ENCODE measurements at regions not wholly inside any gene's neighbourhood (a gene's known extent, or its start where the extent isn't known, plus 50 kb on each side); places are given as distances from the start of the nearest gene placed in this dataset.

- DNase-seq (ENCODE audit: extremely low read depth in 1 of 4, low spot score in 3 of 4) (no peak), FAIRE-seq (no peak), ATAC-seq (no peak)
- Histone ChIP-seq H3K4me2 (ENCODE audit: insufficient read depth, low read length) (no peak overlapping the region), H3K79me2 (ENCODE audit: control insufficient read depth, insufficient read depth, low read length) (no peaks in the 10 kb centered on the region), H3K9ac (ENCODE audit: insufficient read depth in 1 of 2, low read depth in 2 of 2, low read length in 2 of 2) (no peak overlapping the region), H3K27me3 (ENCODE audit: control insufficient read depth in 2 of 2, insufficient read depth in 2 of 2, low read length in 2 of 2) (no peaks in the 10 kb centered on the region), H3K4me1 (replicated peaks in 1 of 2; ENCODE audit: control insufficient read depth in 2 of 2, insufficient read depth in 2 of 2, low read length in 2 of 2) (no peaks in the 10 kb centered on the region), H2AFZ (ENCODE audit: low read depth, low read length) (no peak overlapping the region), H3K9me1 (ENCODE audit: control insufficient read depth, insufficient read depth, low read length) (no peaks in the 10 kb centered on the region), H4K20me1 (replicated peaks; ENCODE audit: control insufficient read depth, insufficient read depth, low read length) (no peaks in the 10 kb centered on the region), H3K36me3 (ENCODE audit: control insufficient read depth, insufficient read depth, low read length) (no peaks in the 10 kb centered on the region), H3K9me3 (replicated peaks; ENCODE audit: control insufficient read depth, insufficient read depth, low read depth, low read length) (no peaks in the 10 kb centered on the region), H3K27ac (ENCODE audit: extremely low read depth, low read depth, low read length) (no peak overlapping the region), H3K4me3 (no peak overlapping the region)
- ChIA-PET CTCF (ENCODE audit: low intra/inter-chr PET ratio) (no interaction called here), POLR2A (no interaction called here)
- WGBS (ENCODE audit: insufficient coverage, low coverage, missing lambda C conversion rate): 5% methylated on average over 2 of the region's 2 CpGs
- intact Hi-C loops (cut with micrococcal nuclease): no loop called here
- no peak for TF ChIP-seq CBX1 (IDR thresholded peaks at IDR 0.05; ENCODE audit: low read depth)
- no peak for TF ChIP-seq CEBPG (CRISPR knock-in tag; IDR thresholded peaks at IDR 0.05)
- TF ChIP-seq CEBPG (tag; conservative IDR thresholded peaks at IDR 0.05 in 1 of 2, IDR thresholded peaks at IDR 0.05 in 1 of 2): no peak
- in situ Hi-C loops (cut with MboI): no loop called here
- BruUV-seq (replicated peaks): no TSS peak
Measured at GRCh38 chr1:193626695-193627094, 440.3 kb upstream of the B3GALT2 start.

- ATAC-seq: no peak
- H3K27me3 ChIP-seq (ENCODE audit: control insufficient read depth in 2 of 2, insufficient read depth in 2 of 2, low read length in 2 of 2): no peaks in the 10 kb centered on the region
- H3K4me3 ChIP-seq: no peak overlapping the region
- H3K27ac ChIP-seq (ENCODE audit: extremely low read depth, low read depth, low read length): no peak overlapping the region
- no peak overlapping the region for H2AFZ ChIP-seq (ENCODE audit: low read depth, low read length)
- no peak for FAIRE-seq
- CTCF ChIA-PET (ENCODE audit: low intra/inter-chr PET ratio): no interaction called here
- no peak overlapping the region for H3K9ac ChIP-seq (ENCODE audit: insufficient read depth in 1 of 2, low read depth in 2 of 2, low read length in 2 of 2)
- POLR2A ChIA-PET: no interaction called here
- no peak for TF ChIP-seq KLF6 (CRISPR knock-in tag; IDR thresholded peaks at IDR 0.05; ENCODE audit: borderline replicate concordance)
- TF ChIP-seq ZNF347 (CRISPR knock-in tag; IDR thresholded peaks at IDR 0.05; ENCODE audit: low read depth): no peak
- TF ChIP-seq BRD4 (IDR thresholded peaks at IDR 0.05): no peak
- no peak for TF ChIP-seq ZNF253 (CRISPR knock-in tag; conservative IDR thresholded peaks at IDR 0.05)
- no peak for TF ChIP-seq CHD1 (IDR thresholded peaks at IDR 0.05; ENCODE audit: low read length)
- no peak for TF ChIP-seq SRSF7 (optimal IDR thresholded peaks at IDR 0.05; ENCODE audit: low read depth, low read length)
- TF ChIP-seq IRF2 (CRISPR knock-in tag; IDR thresholded peaks at IDR 0.05): no peak
- no peak for TF ChIP-seq PTTG1 (tag; IDR thresholded peaks at IDR 0.05; ENCODE audit: low read depth)
- no peak for TF ChIP-seq SMARCA5 (IDR thresholded peaks at IDR 0.05)
- no peak for TF ChIP-seq HSF4 (CRISPR knock-in tag; IDR thresholded peaks at IDR 0.05; ENCODE audit: borderline replicate concordance)
- no peak for TF ChIP-seq PCBP2 (IDR thresholded peaks at IDR 0.05; ENCODE audit: low read depth, low read length, poor library complexity, severe bottlenecking)
- TF ChIP-seq MED1 (CRISPR knock-in tag; IDR thresholded peaks at IDR 0.05; ENCODE audit: borderline replicate concordance): no peak
- TF ChIP-seq PHF21A (IDR thresholded peaks at IDR 0.05; ENCODE audit: borderline replicate concordance, low read depth): no peak
- TF ChIP-seq ZNF324 (CRISPR knock-in tag; IDR thresholded peaks at IDR 0.05): no peak
- no peak for TF ChIP-seq RCOR1 (IDR thresholded peaks at IDR 0.05; ENCODE audit: borderline replicate concordance in 1 of 2, low read depth in 2 of 2, low read length in 2 of 2)
- H3K4me2 ChIP-seq (ENCODE audit: insufficient read depth, low read length): no peak overlapping the region
- 0% methylated on average over 4 of the region's 4 CpGs for WGBS (ENCODE audit: insufficient coverage, low coverage, missing lambda C conversion rate)
- BruUV-seq (replicated peaks): no TSS peak
- H3K9me1 ChIP-seq (ENCODE audit: control insufficient read depth, insufficient read depth, low read length): no peaks in the 10 kb centered on the region
- DNase-seq (ENCODE audit: extremely low read depth in 1 of 4, low spot score in 3 of 4): no peak
- no peaks in the 10 kb centered on the region for H3K4me1 ChIP-seq (replicated peaks in 1 of 2; ENCODE audit: control insufficient read depth in 2 of 2, insufficient read depth in 2 of 2, low read length in 2 of 2)
- no peaks in the 10 kb centered on the region; the same call in 1 of the 2 replicates for H3K9me3 ChIP-seq (replicated peaks; ENCODE audit: control insufficient read depth, insufficient read depth, low read depth, low read length)
- intact Hi-C loops (cut with micrococcal nuclease): no loop called here
- in situ Hi-C loops (cut with MboI): no loop called here
- no peaks in the 10 kb centered on the region for H4K20me1 ChIP-seq (replicated peaks; ENCODE audit: control insufficient read depth, insufficient read depth, low read length)
- no peaks in the 10 kb centered on the region for H3K79me2 ChIP-seq (ENCODE audit: control insufficient read depth, insufficient read depth, low read length)
- no peaks in the 10 kb centered on the region for H3K36me3 ChIP-seq (ENCODE audit: control insufficient read depth, insufficient read depth, low read length)
Measured at GRCh38 chr1:193625255-193625654, 438.8 kb upstream of the B3GALT2 start.

All from K562 (cell line).